ENCODE measurements at regions not wholly inside any gene's neighbourhood (a gene's known extent, or its start where the extent isn't known, plus 50 kb on each side); places are given as distances from the start of the nearest gene placed in this dataset.

- TF ChIP-seq CTCF (IDR thresholded peaks at IDR 0.05) (no peak), POLR2A (IDR thresholded peaks at IDR 0.05) (no peak)
Observed at GRCh38 chr1:106944721-106945120, 111.8 kb upstream of the PRMT6 start.
